T-helper 1 cell (primary cell): ENCODE measurements at regions not wholly inside any gene's neighbourhood (a gene's known extent, or its start where the extent isn't known, plus 50 kb on each side); places are given as distances from the start of the nearest gene placed in this dataset.

ENCODE experiments used
- DNase-seq, 5 donors: peaks; one replicate each; pipeline ENCODE4 v3.0.0-alpha.2; 2012 to 2020

GRCh38 chr5:74042959-74043358 is 417.0 kb downstream of the ARHGEF28 start:
- DNase-seq, result no peak

- DNase-seq, result no peak
Measured at GRCh38 chr5:74042559-74042958, 416.6 kb downstream of the ARHGEF28 start.

- DNase-seq, result no peak
Measured at GRCh38 chr5:74041913-74042312, 415.9 kb downstream of the ARHGEF28 start.

- no peak for DNase-seq
Measured at GRCh38 chr5:74040811-74041491, 415.0 kb downstream of the ARHGEF28 start.

- DNase-seq, result no peak
Measured at GRCh38 chr5:74040065-74040551, 414.1 kb downstream of the ARHGEF28 start.

GRCh38 chr5:74037321-74037720 is 411.3 kb downstream of the ARHGEF28 start:
- no peak for DNase-seq

- peak in 1 of 5 donors; percentile 5 for DNase-seq
Measured at GRCh38 chr5:74035521-74035937, 409.5 kb downstream of the ARHGEF28 start.

- no peak for DNase-seq
Measured at GRCh38 chr5:74034733-74035132, 408.7 kb downstream of the ARHGEF28 start.

- no peak for DNase-seq
Measured at GRCh38 chr5:74032617-74033016, 406.6 kb downstream of the ARHGEF28 start.

- no peak for DNase-seq
Measured at GRCh38 chr5:74031536-74031935, 405.5 kb downstream of the ARHGEF28 start.

GRCh38 chr5:74030821-74031220 is 404.8 kb downstream of the ARHGEF28 start:
- DNase-seq, result no peak

GRCh38 chr5:74030371-74030770 is 404.4 kb downstream of the ARHGEF28 start:
- no peak for DNase-seq

GRCh38 chr5:74028976-74029375 is 403.0 kb downstream of the ARHGEF28 start:
- no peak for DNase-seq

GRCh38 chr5:74028406-74028805 is 402.4 kb downstream of the ARHGEF28 start:
- no peak for DNase-seq

- no peak for DNase-seq
Measured at GRCh38 chr5:74027732-74028338, 401.8 kb downstream of the ARHGEF28 start.

GRCh38 chr5:74026310-74026709 is 400.3 kb downstream of the ARHGEF28 start:
- DNase-seq, result no peak

- no peak for DNase-seq
Measured at GRCh38 chr5:74021126-74021525, 395.1 kb downstream of the ARHGEF28 start.

GRCh38 chr5:74020503-74020902 is 394.5 kb downstream of the ARHGEF28 start:
- DNase-seq, result no peak

- no peak for DNase-seq
Measured at GRCh38 chr5:74019923-74020322, 393.9 kb downstream of the ARHGEF28 start.

GRCh38 chr5:74017786-74018211 is 391.8 kb downstream of the ARHGEF28 start:
- no peak for DNase-seq

- no peak for DNase-seq
Measured at GRCh38 chr5:74017112-74017511, 391.1 kb downstream of the ARHGEF28 start.

- no peak for DNase-seq
Measured at GRCh38 chr5:74016373-74016772, 390.4 kb downstream of the ARHGEF28 start.

GRCh38 chr5:74015716-74016115 is 389.7 kb downstream of the ARHGEF28 start:
- DNase-seq, result no peak

- DNase-seq, result no peak
Measured at GRCh38 chr5:74013222-74013621, 387.2 kb downstream of the ARHGEF28 start.
